ENCODE measurements at regions not wholly inside any gene's neighbourhood (a gene's known extent, or its start where the extent isn't known, plus 50 kb on each side); places are given as distances from the start of the nearest gene placed in this dataset.

GRCh38 chr7:18125476-18125875 lies 97.8 kb upstream of the PRPS1L1 start:
- Mint-ChIP-seq H3K27ac (no peak overlapping the region), H3K36me3 (ENCODE audit: low read depth) (no peaks in the 10 kb centered on the region), H3K4me3 (no peak overlapping the region), H3K9me3 (no peaks in the 10 kb centered on the region), H3K4me1 (ENCODE audit: low read depth) (no peaks in the 10 kb centered on the region), H3K27me3 (ENCODE audit: low read depth) (peaks cover 5% of the 10 kb centered on the region)
- DNase-seq (ENCODE audit: low spot score): no peak

- Mint-ChIP-seq H3K9me3 (no peaks in the 10 kb centered on the region), H3K4me1 (ENCODE audit: low read depth) (no peaks in the 10 kb centered on the region)
Measured at GRCh38 chr7:18126281-18126680, 98.6 kb upstream of the PRPS1L1 start.

GRCh38 chr7:18128846-18129245 lies 101.2 kb upstream of the PRPS1L1 start:
- Mint-ChIP-seq H3K4me3 (no peak overlapping the region), H3K27ac (no peak overlapping the region)

More at GRCh38 chr7:18126281-18126680, 98.6 kb upstream of the PRPS1L1 start:
- no peak for DNase-seq (ENCODE audit: low spot score)
- H3K36me3 Mint-ChIP-seq (ENCODE audit: low read depth): no peaks in the 10 kb centered on the region
- peaks cover 5% of the 10 kb centered on the region for H3K27me3 Mint-ChIP-seq (ENCODE audit: low read depth)
- no peak overlapping the region for H3K27ac Mint-ChIP-seq
- no peak overlapping the region for H3K4me3 Mint-ChIP-seq

DNA sequence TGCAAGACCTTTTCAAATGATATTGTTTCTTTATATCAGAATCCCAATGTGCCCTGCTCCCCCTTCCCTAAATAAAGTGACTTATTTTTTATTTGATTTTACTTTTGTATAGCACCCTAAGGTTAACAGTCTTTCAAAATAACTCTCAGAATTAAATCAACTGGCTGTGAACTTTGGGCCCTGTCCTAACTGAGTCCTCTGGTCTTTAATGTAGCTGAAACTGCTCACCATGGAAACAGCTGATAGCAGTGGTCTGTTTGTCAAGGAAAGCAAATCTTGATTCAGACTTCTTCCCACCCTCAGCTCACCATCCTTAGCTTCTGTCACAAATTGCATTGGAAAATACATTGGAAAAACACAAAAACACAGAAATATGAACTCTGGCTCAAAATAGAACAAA lies 105.2 kb upstream of the PRPS1L1 start:
- Mint-ChIP-seq H3K36me3 (ENCODE audit: low read depth) (no peaks in the 10 kb centered on the region), H3K27ac (no peak overlapping the region), H3K9me3 (no peaks in the 10 kb centered on the region), H3K4me1 (ENCODE audit: low read depth) (no peaks in the 10 kb centered on the region), H3K4me3 (no peak overlapping the region), H3K27me3 (ENCODE audit: low read depth) (peaks cover 3% of the 10 kb centered on the region)
- no peak for DNase-seq (ENCODE audit: low spot score)

More at GRCh38 chr7:18128846-18129245, 101.2 kb upstream of the PRPS1L1 start:
- DNase-seq (ENCODE audit: low spot score): no peak
- Mint-ChIP-seq H3K9me3 (no peaks in the 10 kb centered on the region), H3K4me1 (ENCODE audit: low read depth) (no peaks in the 10 kb centered on the region), H3K27me3 (ENCODE audit: low read depth) (peaks cover 5% of the 10 kb centered on the region), H3K36me3 (ENCODE audit: low read depth) (no peaks in the 10 kb centered on the region)

- H3K27me3 Mint-ChIP-seq (ENCODE audit: low read depth): peaks cover under 1% of the 10 kb centered on the region
- no peaks in the 10 kb centered on the region for H3K9me3 Mint-ChIP-seq
- no peak overlapping the region for H3K27ac Mint-ChIP-seq
- DNase-seq (ENCODE audit: low spot score): no peak
- no peaks in the 10 kb centered on the region for H3K4me1 Mint-ChIP-seq (ENCODE audit: low read depth)
- H3K4me3 Mint-ChIP-seq: no peak overlapping the region
- H3K36me3 Mint-ChIP-seq (ENCODE audit: low read depth): no peaks in the 10 kb centered on the region
Measured at GRCh38 chr7:18133921-18134320, 106.3 kb upstream of the PRPS1L1 start.

GRCh38 chr7:18140943-18141342 lies 113.3 kb upstream of the PRPS1L1 start:
- Mint-ChIP-seq H3K4me1 (ENCODE audit: low read depth) (no peaks in the 10 kb centered on the region), H3K36me3 (ENCODE audit: low read depth) (no peaks in the 10 kb centered on the region), H3K4me3 (no peak overlapping the region), H3K27ac (no peak overlapping the region), H3K27me3 (ENCODE audit: low read depth) (no peaks in the 10 kb centered on the region), H3K9me3 (no peaks in the 10 kb centered on the region)
- no peak for DNase-seq (ENCODE audit: low spot score)

- Mint-ChIP-seq H3K27ac (no peak overlapping the region), H3K4me3 (no peak overlapping the region), H3K9me3 (no peaks in the 10 kb centered on the region), H3K36me3 (ENCODE audit: low read depth) (no peaks in the 10 kb centered on the region), H3K27me3 (ENCODE audit: low read depth) (no peaks in the 10 kb centered on the region), H3K4me1 (ENCODE audit: low read depth) (no peaks in the 10 kb centered on the region)
- no peak for DNase-seq (ENCODE audit: low spot score)
Measured at GRCh38 chr7:18144166-18144565, 116.5 kb upstream of the PRPS1L1 start.

GRCh38 chr7:18145160-18145559 lies 117.5 kb upstream of the PRPS1L1 start:
- no peak overlapping the region for H3K4me3 Mint-ChIP-seq
- H3K9me3 Mint-ChIP-seq: no peaks in the 10 kb centered on the region
- no peak overlapping the region for H3K27ac Mint-ChIP-seq
- no peak for DNase-seq (ENCODE audit: low spot score)
- H3K4me1 Mint-ChIP-seq (ENCODE audit: low read depth): no peaks in the 10 kb centered on the region
- H3K27me3 Mint-ChIP-seq (ENCODE audit: low read depth): no peaks in the 10 kb centered on the region
- no peaks in the 10 kb centered on the region for H3K36me3 Mint-ChIP-seq (ENCODE audit: low read depth)

DNA sequence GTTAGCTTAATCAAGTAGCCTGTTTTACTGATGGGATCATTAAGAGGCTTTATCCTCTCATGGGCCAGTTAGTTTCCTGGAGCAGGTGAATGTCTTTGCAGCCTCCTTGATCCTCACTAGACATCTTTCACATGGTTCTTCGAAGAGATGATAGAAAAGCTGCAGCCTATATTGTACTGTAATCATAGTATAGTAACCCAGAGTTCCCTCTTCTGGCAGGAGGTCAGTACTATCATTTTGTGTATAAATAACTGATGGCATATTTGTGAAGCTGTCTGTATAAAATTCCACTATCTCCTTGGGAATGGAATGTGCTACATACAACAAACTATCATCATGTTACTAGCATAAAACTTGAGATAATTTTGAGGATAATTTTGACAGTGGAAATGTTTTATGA lies 123.8 kb upstream of the PRPS1L1 start:
- H3K9me3 Mint-ChIP-seq: no peaks in the 10 kb centered on the region
- H3K4me1 Mint-ChIP-seq (ENCODE audit: low read depth): no peaks in the 10 kb centered on the region
- H3K4me3 Mint-ChIP-seq: no peak overlapping the region
- H3K36me3 Mint-ChIP-seq (ENCODE audit: low read depth): no peaks in the 10 kb centered on the region
- no peak for DNase-seq (ENCODE audit: low spot score)
- no peak overlapping the region for H3K27ac Mint-ChIP-seq
- no peaks in the 10 kb centered on the region for H3K27me3 Mint-ChIP-seq (ENCODE audit: low read depth)

DNA sequence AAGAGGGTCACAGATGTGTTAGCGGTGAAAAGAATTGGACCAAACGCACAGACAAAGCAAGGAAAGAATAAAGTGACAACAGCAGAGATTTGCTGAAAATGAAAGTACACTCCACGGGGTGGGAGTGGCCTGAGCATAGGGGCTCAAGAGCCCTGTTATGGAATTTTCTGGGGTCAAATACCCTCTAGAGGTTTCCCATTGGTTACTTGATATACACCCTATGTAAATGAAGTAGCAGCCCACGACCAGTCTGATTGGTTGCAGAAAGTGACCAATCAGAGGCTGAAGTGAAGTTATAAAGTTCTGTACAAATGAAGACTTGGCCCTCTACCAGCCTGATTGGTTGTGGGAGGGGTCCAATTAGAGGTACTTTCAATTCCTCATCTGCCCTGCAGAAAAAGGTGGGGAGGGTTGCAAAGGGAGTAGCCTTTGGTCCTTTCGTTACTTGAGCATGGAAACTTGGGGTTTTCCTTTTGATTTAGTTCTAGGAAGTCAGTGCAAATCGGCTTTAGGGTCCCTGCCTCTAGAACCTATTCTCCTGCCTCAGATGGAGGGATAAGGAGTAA lies 125.6 kb upstream of the PRPS1L1 start:
- Mint-ChIP-seq H3K36me3 (ENCODE audit: low read depth) (no peaks in the 10 kb centered on the region), H3K4me1 (ENCODE audit: low read depth) (no peaks in the 10 kb centered on the region), H3K27ac (no peak overlapping the region), H3K9me3 (no peaks in the 10 kb centered on the region), H3K4me3 (no peak overlapping the region), H3K27me3 (ENCODE audit: low read depth) (no peaks in the 10 kb centered on the region)
- no peak for DNase-seq (ENCODE audit: low spot score)

DNA sequence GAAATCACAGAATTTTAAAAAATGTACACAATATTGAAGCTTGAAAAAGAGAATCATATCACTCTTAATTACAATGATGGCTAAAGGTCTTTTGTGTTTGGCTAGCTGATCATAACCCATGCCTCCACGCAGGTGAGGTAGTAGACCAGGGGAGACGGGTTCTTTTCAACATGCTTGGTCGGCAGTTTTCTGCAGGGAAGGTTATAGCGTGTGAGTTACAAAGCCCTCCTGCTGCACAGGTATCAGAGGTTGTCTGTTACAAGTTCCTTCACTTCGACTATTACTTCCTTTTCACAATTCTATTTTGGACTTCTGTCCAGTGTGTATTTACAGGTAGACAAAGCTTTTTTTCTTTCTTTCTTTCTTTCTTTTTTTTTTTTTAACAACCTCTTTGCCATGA lies 127.1 kb upstream of the PRPS1L1 start:
- no peak overlapping the region for H3K27ac Mint-ChIP-seq
- DNase-seq (ENCODE audit: low spot score): no peak
- no peak overlapping the region for H3K4me3 Mint-ChIP-seq
- no peaks in the 10 kb centered on the region for H3K9me3 Mint-ChIP-seq
- H3K27me3 Mint-ChIP-seq (ENCODE audit: low read depth): no peaks in the 10 kb centered on the region
- H3K36me3 Mint-ChIP-seq (ENCODE audit: low read depth): no peaks in the 10 kb centered on the region
- no peaks in the 10 kb centered on the region for H3K4me1 Mint-ChIP-seq (ENCODE audit: low read depth)

- Mint-ChIP-seq H3K36me3 (ENCODE audit: low read depth) (no peaks in the 10 kb centered on the region), H3K27me3 (ENCODE audit: low read depth) (no peaks in the 10 kb centered on the region), H3K27ac (no peak overlapping the region), H3K4me3 (no peak overlapping the region), H3K4me1 (ENCODE audit: low read depth) (no peaks in the 10 kb centered on the region), H3K9me3 (no peaks in the 10 kb centered on the region)
- DNase-seq (ENCODE audit: low spot score): no peak
Measured at GRCh38 chr7:18157233-18157632, 129.6 kb upstream of the PRPS1L1 start.

DNA sequence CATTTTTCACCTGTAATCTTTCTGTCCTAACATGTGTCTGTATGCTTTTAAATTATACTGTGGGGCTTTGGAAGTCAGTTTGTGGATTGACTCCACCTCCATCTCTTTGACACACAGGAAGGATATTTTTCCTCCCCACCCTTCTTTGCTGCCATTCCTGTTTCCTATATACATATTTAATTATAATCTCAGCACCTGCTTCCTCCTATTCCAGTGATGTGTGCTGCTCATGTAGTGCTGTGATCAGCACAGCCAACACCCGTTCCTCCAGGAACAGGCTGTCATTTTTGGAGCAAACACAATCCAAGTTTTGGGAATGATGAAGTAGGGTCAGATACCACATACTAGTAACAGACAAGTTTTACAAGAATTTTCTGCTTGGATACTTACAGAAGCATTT lies 135.0 kb upstream of the PRPS1L1 start:
- no peak overlapping the region for H3K4me3 Mint-ChIP-seq
- H3K4me1 Mint-ChIP-seq (ENCODE audit: low read depth): no peaks in the 10 kb centered on the region
- H3K9me3 Mint-ChIP-seq: no peaks in the 10 kb centered on the region
- H3K36me3 Mint-ChIP-seq (ENCODE audit: low read depth): no peaks in the 10 kb centered on the region
- no peak overlapping the region for H3K27ac Mint-ChIP-seq
- no peak for DNase-seq (ENCODE audit: low spot score)
- peaks cover 2% of the 10 kb centered on the region for H3K27me3 Mint-ChIP-seq (ENCODE audit: low read depth)

DNA sequence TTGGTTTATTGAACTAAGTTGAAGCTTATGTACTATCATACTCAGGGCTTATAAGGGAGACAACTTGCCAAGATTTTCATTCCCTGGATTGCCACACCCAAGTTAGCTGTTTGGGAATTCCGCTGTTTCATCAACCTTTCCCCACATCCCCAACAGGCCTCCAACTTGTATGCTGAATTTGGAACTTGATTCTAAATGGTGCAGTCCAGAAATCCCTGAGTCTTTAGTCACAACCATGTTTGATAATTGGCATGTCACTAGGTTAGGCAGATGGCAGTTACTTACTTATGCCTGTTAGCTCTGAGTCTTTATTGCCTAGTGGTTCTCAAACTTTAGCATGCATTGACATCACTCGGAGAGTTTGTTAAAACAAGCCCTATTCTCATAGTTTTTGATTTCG lies 135.4 kb upstream of the PRPS1L1 start:
- Mint-ChIP-seq H3K27ac (no peak overlapping the region), H3K4me3 (no peak overlapping the region), H3K27me3 (ENCODE audit: low read depth) (peaks cover 2% of the 10 kb centered on the region), H3K4me1 (ENCODE audit: low read depth) (no peaks in the 10 kb centered on the region), H3K36me3 (ENCODE audit: low read depth) (no peaks in the 10 kb centered on the region), H3K9me3 (no peaks in the 10 kb centered on the region)
- no peak for DNase-seq (ENCODE audit: low spot score)

GRCh38 chr7:18165166-18165565 lies 137.5 kb upstream of the PRPS1L1 start:
- no peaks in the 10 kb centered on the region for H3K4me1 Mint-ChIP-seq (ENCODE audit: low read depth)
- H3K9me3 Mint-ChIP-seq: no peaks in the 10 kb centered on the region
- no peaks in the 10 kb centered on the region for H3K36me3 Mint-ChIP-seq (ENCODE audit: low read depth)

More at GRCh38 chr7:18165166-18165565, 137.5 kb upstream of the PRPS1L1 start:
- Mint-ChIP-seq H3K27ac (no peak overlapping the region), H3K27me3 (ENCODE audit: low read depth) (peaks cover 2% of the 10 kb centered on the region), H3K4me3 (no peak overlapping the region)
- no peak for DNase-seq (ENCODE audit: low spot score)
